ENCODE measurements at regions not wholly inside any gene's neighbourhood (a gene's known extent, or its start where the extent isn't known, plus 50 kb on each side); places are given as distances from the start of the nearest gene placed in this dataset.

- TF ChIP-seq CTCF (IDR thresholded peaks at IDR 0.05) (no peak), POLR2A (IDR thresholded peaks at IDR 0.05) (no peak), POLR2AphosphoS5 (IDR thresholded peaks at IDR 0.05; ENCODE audit: insufficient read depth in 1 of 2, low read depth in 1 of 2) (no peak)
Observed at GRCh38 chr18:2336690-2337392, 234.5 kb downstream of the METTL4 start.
